Subcutaneous abdominal adipose tissue (tissue), 5 donors: ENCODE measurements at regions not wholly inside any gene's neighbourhood (a gene's known extent, or its start where the extent isn't known, plus 50 kb on each side); places are given as distances from the start of the nearest gene placed in this dataset.

Experiments used
- H3K27ac ChIP-seq: one replicate; pipeline ENCODE4 v1.7.0; 2013; ENCODE audit warnings: low read depth, mild to moderate bottlenecking, inconsistent platforms, low read length, moderate library complexity
- H3K27me3 ChIP-seq, 5 donors: one replicate each; pipeline ENCODE4 v1.7.0; 2013; ENCODE audit warnings: low read length in 5 of 5, inconsistent platforms in 1 of 5; ENCODE audit not compliant: control insufficient read depth in 5 of 5, insufficient read depth in 4 of 5
- H3K36me3 ChIP-seq, 5 donors: one replicate each; pipeline ENCODE4 v1.7.0; 2013; ENCODE audit warnings: low read length in 5 of 5; ENCODE audit not compliant: control insufficient read depth in 5 of 5, insufficient read depth in 5 of 5
- H3K4me1 ChIP-seq, 5 donors: one replicate each; pipeline ENCODE4 v1.7.0; 2013; ENCODE audit warnings: low read length in 5 of 5, mild to moderate bottlenecking in 3 of 5, moderate library complexity in 1 of 5; ENCODE audit not compliant: control insufficient read depth in 5 of 5, insufficient read depth in 5 of 5
- H3K4me3 ChIP-seq, 5 donors: one replicate each; pipeline ENCODE4 v1.7.0; 2013; ENCODE audit warnings: low read length in 5 of 5, low read depth in 1 of 5
- H3K9ac ChIP-seq, 5 donors: one replicate each; pipeline ENCODE4 v1.7.0; 2013; ENCODE audit warnings: low read length in 5 of 5, mild to moderate bottlenecking in 4 of 5, moderate library complexity in 3 of 5
- H3K9me3 ChIP-seq, 5 donors: one replicate each; pipeline ENCODE4 v1.7.0; 2013; ENCODE audit warnings: low read length in 5 of 5; ENCODE audit not compliant: control insufficient read depth in 5 of 5
- donor health status: healthy.
- donor health status: healthy.
- donor health status: healthy.
- donor health status: healthy.
- donor health status: healthy.

- H3K27ac ChIP-seq = no peak overlapping the region
- H3K4me3 ChIP-seq = no peak overlapping the region
- peaks cover 0 to 3% (median 0%) of the 10 kb centered on the region in 5 donors for H3K27me3 ChIP-seq
- H3K9me3 ChIP-seq = no peaks in the 10 kb centered on the region
- H3K4me1 ChIP-seq = no peaks in the 10 kb centered on the region
- no peaks in the 10 kb centered on the region for H3K36me3 ChIP-seq
- H3K9ac ChIP-seq = no peak overlapping the region
Observed at GRCh38 chr18:45119876-45120275, 439.2 kb downstream of the SETBP1 start.

- Histone ChIP-seq H3K36me3 (no peaks in the 10 kb centered on the region), H3K9ac (no peak overlapping the region), H3K27me3 (peaks cover 0 to 3% (median 0%) of the 10 kb centered on the region in 5 donors), H3K27ac (no peak overlapping the region), H3K9me3 (no peaks in the 10 kb centered on the region), H3K4me3 (no peak overlapping the region), H3K4me1 (no peaks in the 10 kb centered on the region)
Observed at GRCh38 chr18:45121146-45121545, 440.5 kb downstream of the SETBP1 start.

GRCh38 chr18:45122506-45122905 lies 441.8 kb downstream of the SETBP1 start:
- Histone ChIP-seq H3K4me3 (no peak overlapping the region), H3K36me3 (no peaks in the 10 kb centered on the region), H3K9ac (no peak overlapping the region), H3K4me1 (no peaks in the 10 kb centered on the region), H3K27me3 (peaks cover 0 to 3% (median 0%) of the 10 kb centered on the region in 5 donors), H3K27ac (no peak overlapping the region), H3K9me3 (no peaks in the 10 kb centered on the region)

- H3K4me3 ChIP-seq = no peak overlapping the region
- no peak overlapping the region for H3K9ac ChIP-seq
- no peaks in the 10 kb centered on the region for H3K4me1 ChIP-seq
- no peak overlapping the region for H3K27ac ChIP-seq
- H3K27me3 ChIP-seq = no peaks in the 10 kb centered on the region
- H3K9me3 ChIP-seq = no peaks in the 10 kb centered on the region
- H3K36me3 ChIP-seq = no peaks in the 10 kb centered on the region
Observed at GRCh38 chr18:45127405-45127804, 446.7 kb downstream of the SETBP1 start.

GRCh38 chr18:45133276-45133675 lies 452.6 kb downstream of the SETBP1 start:
- H3K27me3 ChIP-seq = no peaks in the 10 kb centered on the region
- no peaks in the 10 kb centered on the region for H3K4me1 ChIP-seq
- H3K9me3 ChIP-seq = no peaks in the 10 kb centered on the region
- no peak overlapping the region for H3K27ac ChIP-seq
- no peaks in the 10 kb centered on the region for H3K36me3 ChIP-seq
- no peak overlapping the region for H3K9ac ChIP-seq
- no peak overlapping the region for H3K4me3 ChIP-seq

- Histone ChIP-seq H3K4me3 (no peak overlapping the region), H3K36me3 (no peaks in the 10 kb centered on the region), H3K9ac (no peak overlapping the region), H3K27ac (no peak overlapping the region), H3K9me3 (peaks cover 0 to 3% (median 0%) of the 10 kb centered on the region in 5 donors), H3K4me1 (no peaks in the 10 kb centered on the region), H3K27me3 (no peaks in the 10 kb centered on the region)
Observed at GRCh38 chr18:45136381-45137086, 455.8 kb downstream of the SETBP1 start.

- H3K36me3 ChIP-seq = no peaks in the 10 kb centered on the region
- no peaks in the 10 kb centered on the region for H3K4me1 ChIP-seq
- H3K9ac ChIP-seq = no peak overlapping the region
- H3K4me3 ChIP-seq = no peak overlapping the region
- H3K27me3 ChIP-seq = no peaks in the 10 kb centered on the region
- no peak overlapping the region for H3K27ac ChIP-seq
- H3K9me3 ChIP-seq = peaks cover 0 to 3% (median 0%) of the 10 kb centered on the region in 5 donors
Observed at GRCh38 chr18:45137087-45137419, 456.4 kb downstream of the SETBP1 start.

- H3K27ac ChIP-seq = no peak overlapping the region
- no peaks in the 10 kb centered on the region for H3K36me3 ChIP-seq
- H3K27me3 ChIP-seq = no peaks in the 10 kb centered on the region
- H3K9me3 ChIP-seq = peaks cover 0 to 3% (median 0%) of the 10 kb centered on the region in 5 donors
- no peak overlapping the region for H3K9ac ChIP-seq
- H3K4me3 ChIP-seq = no peak overlapping the region
- H3K4me1 ChIP-seq = no peaks in the 10 kb centered on the region
Observed at GRCh38 chr18:45139478-45139877, 458.8 kb downstream of the SETBP1 start.

- Histone ChIP-seq H3K36me3 (no peaks in the 10 kb centered on the region), H3K9me3 (peaks cover 0 to 3% (median 0%) of the 10 kb centered on the region in 5 donors), H3K27ac (no peak overlapping the region), H3K4me1 (no peaks in the 10 kb centered on the region), H3K27me3 (no peaks in the 10 kb centered on the region), H3K4me3 (no peak overlapping the region), H3K9ac (no peak overlapping the region)
Observed at GRCh38 chr18:45142868-45143267, 462.2 kb downstream of the SETBP1 start.

GRCh38 chr18:45149712-45150111 lies 465.6 kb upstream of the SLC14A2 start:
- no peaks in the 10 kb centered on the region for H3K4me1 ChIP-seq
- no peaks in the 10 kb centered on the region for H3K9me3 ChIP-seq
- no peaks in the 10 kb centered on the region for H3K27me3 ChIP-seq
- no peaks in the 10 kb centered on the region for H3K36me3 ChIP-seq
- H3K27ac ChIP-seq = no peak overlapping the region
- no peak overlapping the region for H3K4me3 ChIP-seq
- H3K9ac ChIP-seq = no peak overlapping the region
